Astrocyte (in vitro differentiated cells and primary cell): ENCODE measurements at regions not wholly inside any gene's neighbourhood (a gene's known extent, or its start where the extent isn't known, plus 50 kb on each side); places are given as distances from the start of the nearest gene placed in this dataset.

Experiments used
- CTCF ChIP-seq: IDR thresholded peaks from 2 replicates; pipeline ENCODE4 v1.5.1; 2011; ENCODE audit warnings: low read depth, mild to moderate bottlenecking, inconsistent platforms, low read length, moderate library complexity; ENCODE audit not compliant: insufficient read depth
- EZH2 ChIP-seq: IDR thresholded peaks from 2 replicates; pipeline ENCODE4 v1.6.1; 2012; ENCODE audit warnings: mild to moderate bottlenecking, low read length, inconsistent platforms; ENCODE audit not compliant: insufficient read depth

GRCh38 chr14:39626589-39627576 lies 194.7 kb upstream of the FBXO33 start:
- TF ChIP-seq CTCF (no peak), EZH2 (no peak)
